Progenitor cell of endocrine pancreas (in vitro differentiated cells): ENCODE measurements at regions not wholly inside any gene's neighbourhood (a gene's known extent, or its start where the extent isn't known, plus 50 kb on each side); places are given as distances from the start of the nearest gene placed in this dataset.

Experiments
- DNase-seq: peaks from one replicate; pipeline ENCODE4 v3.0.0; 2021; ENCODE audit warnings: low spot score; ENCODE audit not compliant: unreplicated experiment
- H3K27ac Mint-ChIP-seq: 2 replicates; pipeline ENCODE4 v1.8.0; 2021; ENCODE audit warnings: mild to moderate bottlenecking, moderate library complexity, mixed read lengths
- H3K27me3 Mint-ChIP-seq: 2 replicates; pipeline ENCODE4 v1.8.0; 2021; ENCODE audit warnings: mixed read lengths
- H3K36me3 Mint-ChIP-seq: 2 replicates; pipeline ENCODE4 v1.8.0; 2022; ENCODE audit warnings: mixed read lengths; ENCODE audit not compliant: insufficient read depth
- H3K4me1 Mint-ChIP-seq: 2 replicates; pipeline ENCODE4 v1.8.0; 2021; ENCODE audit warnings: low read depth, mixed read lengths
- H3K4me3 Mint-ChIP-seq: 2 replicates; pipeline ENCODE4 v1.8.0; 2021; ENCODE audit warnings: low read depth, mild to moderate bottlenecking, moderate library complexity, mixed read lengths
- H3K9me3 Mint-ChIP-seq: 2 replicates; pipeline ENCODE4 v1.8.0; 2021; ENCODE audit warnings: low read depth, mixed read lengths
- CTCF ChIP-seq: fragments of 200-600 bp; sonication (generic); IDR thresholded peaks from one replicate; pipeline ENCODE4 v1.5.0; 2021; ENCODE audit warnings: antibody characterized with exemption, mild to moderate bottlenecking; ENCODE audit not compliant: unreplicated experiment

GRCh38 chr18:53790786-53791185 lies 433.7 kb downstream of the MBD2 start:
- no peak for TF ChIP-seq CTCF
- Mint-ChIP-seq H3K27me3 (no peaks in the 10 kb centered on the region), H3K27ac (no peak overlapping the region), H3K4me3 (no peak overlapping the region), H3K36me3 (no peaks in the 10 kb centered on the region), H3K9me3 (no peaks in the 10 kb centered on the region), H3K4me1 (peaks cover 1% of the 10 kb centered on the region)
- DNase-seq, result no peak

- TF ChIP-seq CTCF, result no peak
- Mint-ChIP-seq H3K4me3 (no peak overlapping the region), H3K9me3 (no peaks in the 10 kb centered on the region), H3K4me1 (peaks cover 1% of the 10 kb centered on the region), H3K27ac (no peak overlapping the region), H3K36me3 (no peaks in the 10 kb centered on the region), H3K27me3 (no peaks in the 10 kb centered on the region)
- DNase-seq, result no peak
These were observed 434.9 kb downstream of the MBD2 start for GRCh38 chr18:53789376-53790247.

GRCh38 chr18:53785811-53786210 lies 438.7 kb downstream of the MBD2 start:
- Mint-ChIP-seq H3K4me3 (no peak overlapping the region), H3K4me1 (peaks cover 1% of the 10 kb centered on the region), H3K27ac (no peak overlapping the region), H3K36me3 (no peaks in the 10 kb centered on the region), H3K9me3 (no peaks in the 10 kb centered on the region), H3K27me3 (no peaks in the 10 kb centered on the region)
- no peak for TF ChIP-seq CTCF
- no peak for DNase-seq

- DNase-seq, result no peak
These were observed 440.2 kb downstream of the MBD2 start for GRCh38 chr18:53784253-53784652.

GRCh38 chr18:53780666-53781065 lies 443.8 kb downstream of the MBD2 start:
- no peak overlapping the region for H3K4me3 Mint-ChIP-seq
- H3K4me1 Mint-ChIP-seq, result no peaks in the 10 kb centered on the region
- no peak overlapping the region for H3K27ac Mint-ChIP-seq
- DNase-seq, result no peak
- TF ChIP-seq CTCF, result no peak
- no peaks in the 10 kb centered on the region for H3K9me3 Mint-ChIP-seq
- no peaks in the 10 kb centered on the region for H3K36me3 Mint-ChIP-seq
- no peaks in the 10 kb centered on the region for H3K27me3 Mint-ChIP-seq

More at GRCh38 chr18:53784253-53784652, 440.2 kb downstream of the MBD2 start:
- no peaks in the 10 kb centered on the region for H3K9me3 Mint-ChIP-seq
- H3K36me3 Mint-ChIP-seq, result no peaks in the 10 kb centered on the region
- H3K27ac Mint-ChIP-seq, result no peak overlapping the region
- no peak overlapping the region for H3K4me3 Mint-ChIP-seq
- no peak for TF ChIP-seq CTCF
- H3K27me3 Mint-ChIP-seq, result no peaks in the 10 kb centered on the region
- peaks cover under 1% of the 10 kb centered on the region for H3K4me1 Mint-ChIP-seq
